H1 (cell line): ENCODE measurements at regions not wholly inside any gene's neighbourhood (a gene's known extent, or its start where the extent isn't known, plus 50 kb on each side); places are given as distances from the start of the nearest gene placed in this dataset.

Source experiments
- CTCF ChIA-PET: fragments of 300-600 bp; sonication (Branson Sonifier 250); formaldehyde crosslinking; loops from one replicate; lab custom pipeline; 2021; ENCODE audit not compliant: partially characterized antibody; lab: Charles Lee
- POLR2A ChIA-PET: fragments of 300-600 bp; sonication (Branson Sonifier 250); formaldehyde crosslinking; loops from one replicate; lab custom pipeline; 2021; ENCODE audit warnings: inconsistent platforms; ENCODE audit not compliant: partially characterized antibody; lab: Charles Lee
- DNase-seq, 2 experiments: peaks; one replicate each; pipeline versions ENCODE4 v3.0.0 to v3.0.0-alpha.2; 2010 to 2022; ENCODE audit warnings: low spot score in 2 of 2, low read depth in 1 of 2, mixed read lengths in 1 of 2
- FAIRE-seq: peaks from 2 replicates; lab custom pipeline; 2011; peaks lifted over from hg19 to GRCh38; lab: Jason Lieb, UNC
- H2AFZ ChIP-seq: 2 replicates; pipeline ENCODE4 v1.8.1; 2012; ENCODE audit warnings: low read length, inconsistent platforms
- H2AK5ac ChIP-seq: 2 replicates; pipeline ENCODE4 v1.6.1; 2013; ENCODE audit warnings: low read depth, low read length
- H2BK120ac ChIP-seq: replicated peaks from 2 replicates; pipeline ENCODE3; 2013; ENCODE audit warnings: low read depth, low read length, inconsistent platforms
- H2BK12ac ChIP-seq: 2 replicates; pipeline ENCODE4 v1.6.1; 2013; ENCODE audit warnings: low read depth, low read length
- H2BK15ac ChIP-seq: 2 replicates; pipeline ENCODE4 v1.6.1; 2013; ENCODE audit warnings: low read length
- H2BK20ac ChIP-seq: 2 replicates; pipeline ENCODE4 v1.6.1; 2013; ENCODE audit warnings: low read length
- H2BK5ac ChIP-seq: 2 replicates; pipeline ENCODE4 v1.6.1; 2013; ENCODE audit warnings: low read depth, low read length
- H3K14ac ChIP-seq: 2 replicates; pipeline ENCODE4 v1.6.1; 2013; ENCODE audit warnings: inconsistent platforms; ENCODE audit not compliant: insufficient read length
- H3K18ac ChIP-seq: 2 replicates; pipeline ENCODE4 v1.6.1; 2013; ENCODE audit warnings: low read length; ENCODE audit errors: extremely low read depth
- H3K23ac ChIP-seq: 2 replicates; pipeline ENCODE4 v1.6.1; 2013; ENCODE audit warnings: inconsistent platforms; ENCODE audit not compliant: insufficient read length
- H3K23me2 ChIP-seq: 2 replicates; pipeline ENCODE4 v1.6.1; 2013; ENCODE audit warnings: low read depth, low read length
- H3K27ac ChIP-seq: 2 replicates; pipeline ENCODE4 v1.6.1; 2011; ENCODE audit warnings: low read depth, low read length, inconsistent platforms
- H3K27me3 ChIP-seq, 4 experiments: replicated peaks in 1 of 4; 1 replicate in 1 of 4; 2 replicates in 3 of 4; pipeline versions ENCODE4 v1.6.1 to v1.8.1; 2011 to 2013; ENCODE audit warnings: low read length in 3 of 4, mild to moderate bottlenecking in 3 of 4, inconsistent platforms in 2 of 4, mixed read lengths in 2 of 4, moderate library complexity in 1 of 4; ENCODE audit not compliant: control insufficient read depth in 3 of 4, insufficient read depth in 3 of 4; ENCODE audit errors: extremely low read depth in 1 of 4
- H3K36me3 ChIP-seq, 4 experiments: 2 replicates each; pipeline versions ENCODE4 v1.6.1 to v1.8.1; 2011 to 2013; ENCODE audit warnings: mild to moderate bottlenecking in 4 of 4, low read length in 3 of 4, moderate library complexity in 2 of 4, control low read depth in 1 of 4, inconsistent platforms in 1 of 4; ENCODE audit not compliant: insufficient read depth in 4 of 4, control insufficient read depth in 2 of 4
- H3K4ac ChIP-seq: replicated peaks from 2 replicates; pipeline ENCODE3; 2013; ENCODE audit warnings: low read length, low read depth, mixed read lengths, inconsistent platforms; ENCODE audit not compliant: insufficient read length
- H3K4me1 ChIP-seq, 4 experiments: replicated peaks in 1 of 4; 1 replicate in 1 of 4; 2 replicates in 3 of 4; pipeline versions ENCODE4 v1.6.1 to v1.8.1; 2011 to 2013; ENCODE audit warnings: low read length in 3 of 4, inconsistent platforms in 2 of 4, mixed read lengths in 1 of 4; ENCODE audit not compliant: insufficient read depth in 4 of 4, control insufficient read depth in 3 of 4
- H3K4me2 ChIP-seq, 2 experiments: 2 replicates each; pipeline versions ENCODE4 v1.6.1 to v1.8.1; 2011 to 2013; ENCODE audit warnings: low read depth in 2 of 2, low read length in 2 of 2, control low read depth in 1 of 2, inconsistent platforms in 1 of 2, mild to moderate bottlenecking in 1 of 2; ENCODE audit not compliant: insufficient read depth in 1 of 2
- H3K4me3 ChIP-seq, 4 experiments: fragments of 200-600, 300-600 bp in 1 of 4; sonication (generic), shearing (Covaris generic), sonication (Bioruptor Twin) in 1 of 4; 2 replicates each; pipeline versions ENCODE4 v1.5.1 to v1.8.1; 2011 to 2016; ENCODE audit warnings: low read length in 4 of 4, low read depth in 3 of 4, control low read depth in 2 of 4, inconsistent platforms in 2 of 4, mild to moderate bottlenecking in 2 of 4, mixed read lengths in 1 of 4, moderate library complexity in 1 of 4; ENCODE audit not compliant: insufficient read depth in 2 of 4; ENCODE audit errors: extremely low read depth in 1 of 4
- H3K56ac ChIP-seq: replicated peaks from 2 replicates; pipeline ENCODE3; 2013; ENCODE audit warnings: low read depth, mild to moderate bottlenecking, mixed read lengths, low read length, inconsistent platforms; ENCODE audit not compliant: insufficient read length
- H3K79me1 ChIP-seq: 2 replicates; pipeline ENCODE4 v1.6.1; 2013; ENCODE audit warnings: low read depth, low read length, control low read depth
- H3K79me2 ChIP-seq, 2 experiments: 2 replicates each; pipeline versions ENCODE4 v1.6.1 to v1.8.1; 2012 to 2013; ENCODE audit warnings: low read length in 2 of 2, mild to moderate bottlenecking in 2 of 2, inconsistent platforms in 1 of 2; ENCODE audit not compliant: insufficient read depth in 2 of 2, control insufficient read depth in 1 of 2
- H3K9ac ChIP-seq, 4 experiments: replicated peaks in 1 of 4; 1 replicate in 1 of 4; 2 replicates in 3 of 4; pipeline versions ENCODE4 v1.6.1 to v1.8.1; 2011 to 2013; ENCODE audit warnings: low read depth in 3 of 4, low read length in 3 of 4, control low read depth in 2 of 4, mild to moderate bottlenecking in 2 of 4, moderate library complexity in 2 of 4, inconsistent platforms in 1 of 4; ENCODE audit errors: extremely low read depth in 1 of 4
- H3K9me3 ChIP-seq, 2 experiments: 2 replicates each; pipeline versions ENCODE4 v1.6.1 to v1.8.1; 2012 to 2013; ENCODE audit warnings: mild to moderate bottlenecking in 2 of 2, moderate library complexity in 2 of 2, control low read depth in 1 of 2, inconsistent platforms in 1 of 2, low read depth in 1 of 2, low read length in 1 of 2, mixed read lengths in 1 of 2; ENCODE audit not compliant: insufficient read depth in 2 of 2
- H4K20me1 ChIP-seq, 2 experiments: replicated peaks in 1 of 2; 2 replicates each; pipeline versions ENCODE3 to v1.8.1; 2011 to 2013; ENCODE audit warnings: inconsistent platforms in 2 of 2, low read length in 2 of 2, mild to moderate bottlenecking in 1 of 2; ENCODE audit not compliant: insufficient read depth in 2 of 2, control insufficient read depth in 1 of 2
- H4K5ac ChIP-seq: 2 replicates; pipeline ENCODE4 v1.6.1; 2013; ENCODE audit warnings: low read length, low read depth, mixed read lengths, inconsistent platforms; ENCODE audit not compliant: insufficient read length
- H4K8ac ChIP-seq: 2 replicates; pipeline ENCODE4 v1.8.0; 2013; ENCODE audit warnings: mild to moderate bottlenecking, moderate library complexity, low read length, inconsistent platforms; ENCODE audit not compliant: insufficient read depth; ENCODE audit errors: extremely low read depth
- H4K91ac ChIP-seq: replicated peaks from 2 replicates; pipeline ENCODE3; 2013; ENCODE audit warnings: low read length, mixed read lengths, inconsistent platforms; ENCODE audit not compliant: insufficient read length
- ASH2L ChIP-seq: fragments of 200-600, 300-600 bp; sonication (generic); IDR thresholded peaks from one replicate; pipeline ENCODE4 v1.7.1; 2017; ENCODE audit warnings: low read length
- BACH1 ChIP-seq: IDR thresholded peaks from 2 replicates; pipeline ENCODE4 v1.6.1; 2012; ENCODE audit warnings: low read length, improper control_type of control experiment
- CHD1 ChIP-seq: IDR thresholded peaks from 2 replicates; pipeline ENCODE4 v1.6.1; 2012; ENCODE audit warnings: low read depth, low read length, improper control_type of control experiment
- CHD2 ChIP-seq: IDR thresholded peaks from 2 replicates; pipeline ENCODE4 v1.6.1; 2012; ENCODE audit warnings: low read length, improper control_type of control experiment
- KDM4A ChIP-seq: IDR thresholded peaks from one replicate; pipeline ENCODE4 v1.7.1; 2012; ENCODE audit warnings: low read depth, mild to moderate bottlenecking, moderate library complexity, low read length, inconsistent platforms; ENCODE audit not compliant: severe bottlenecking
- KDM5A ChIP-seq: fragments of 200-600 bp; IDR thresholded peaks from 2 replicates; pipeline ENCODE4 v1.7.1; 2012; ENCODE audit warnings: mild to moderate bottlenecking, low read length, inconsistent platforms, mixed read lengths
- NANOG ChIP-seq: IDR thresholded peaks from 2 replicates; pipeline ENCODE4 v1.6.1; 2011; ENCODE audit warnings: low read length, low read depth, mild to moderate bottlenecking, inconsistent platforms; ENCODE audit not compliant: insufficient read depth, poor library complexity, severe bottlenecking
- POLR2A ChIP-seq, 2 experiments: IDR thresholded peaks; 1 replicate in 1 of 2; 2 replicates in 1 of 2; pipeline ENCODE4 v1.6.1; 2011; ENCODE audit warnings: low read depth in 2 of 2, low read length in 2 of 2, mild to moderate bottlenecking in 2 of 2; ENCODE audit errors: control extremely low read depth in 1 of 2
- TAF7 ChIP-seq: optimal IDR thresholded peaks from 2 replicates; pipeline ENCODE3; 2011; ENCODE audit warnings: low read depth, mild to moderate bottlenecking, inconsistent platforms, low read length, moderate library complexity, borderline replicate concordance
- WGBS, 2 experiments: shearing (Covaris generic) in 1 of 2; methylation state at CpG; one replicate each; pipeline versions ENCODE4 v1.1.6 to v1.1.7; 2013 to 2015; ENCODE audit warnings: low lambda C conversion rate in 2 of 2, mixed read lengths in 2 of 2, inconsistent platforms in 1 of 2, low coverage in 1 of 2, missing lambda C conversion rate in 1 of 2; ENCODE audit not compliant: insufficient replicate concordance in 2 of 2, insufficient coverage in 1 of 2, insufficient read length in 1 of 2; ENCODE audit errors: extremely low coverage in 1 of 2, missing lambda C conversion rate in 1 of 2; 5-methylcytosine and 5-hydroxymethylcytosine counted together
- TF ChIP-seq, protein P1 (sequence below): IDR thresholded peaks from 2 replicates; pipeline ENCODE4 v1.6.1; 2011; ENCODE audit warnings: low read depth, mild to moderate bottlenecking, low read length; ENCODE audit not compliant: insufficient read depth
- TF ChIP-seq, protein P2 (sequence below): IDR thresholded peaks from 2 replicates; pipeline ENCODE4 v1.6.1; 2012; ENCODE audit warnings: inconsistent platforms
- TF ChIP-seq, protein P3 (sequence below), 3 experiments: IDR thresholded peaks; 1 replicate in 2 of 3; 2 replicates in 1 of 3; pipeline versions ENCODE4 v1.5.1 to v1.6.1; 2011; ENCODE audit warnings: low read length in 3 of 3, mild to moderate bottlenecking in 3 of 3, inconsistent platforms in 2 of 3, low read depth in 1 of 3, moderate library complexity in 1 of 3; ENCODE audit not compliant: insufficient read depth in 1 of 3; ENCODE audit errors: control extremely low read depth in 1 of 3

DNA sequence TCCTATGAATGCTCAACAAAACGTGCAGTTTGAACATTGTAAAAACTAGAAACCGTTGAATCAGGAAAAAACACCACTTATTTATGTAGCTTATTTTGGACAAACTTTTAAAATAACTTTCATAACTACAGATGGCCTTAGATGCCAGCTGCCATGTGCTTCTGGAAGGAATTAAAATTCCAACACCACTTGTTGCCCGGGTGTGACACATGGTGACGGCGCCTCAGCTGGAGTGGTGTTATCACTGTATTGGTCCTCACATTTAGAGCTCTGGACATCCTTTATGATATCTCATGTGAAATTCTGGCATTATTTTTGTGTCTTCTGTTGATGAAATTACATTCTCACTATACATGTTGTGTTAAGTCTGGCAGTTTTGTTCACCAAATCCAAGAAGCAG lies 211.0 kb downstream of the IPO8 start:
- Histone ChIP-seq H3K23ac (no peak overlapping the region), H4K91ac (no peak overlapping the region), H2BK15ac (no peak overlapping the region), H3K79me1 (no peaks in the 10 kb centered on the region), H3K4me1 (peaks cover 0 to 5% (median 0%) of the 10 kb centered on the region in 4 experiments; a peak in 1 of 7 replicates), H3K9me3 (no peaks in the 10 kb centered on the region), H3K9ac (no peak overlapping the region), H2BK12ac (no peak overlapping the region), H3K36me3 (no peaks in the 10 kb centered on the region; a peak in 1 of 8 replicates), H2BK5ac (no peak overlapping the region), H3K4me3 (no peak overlapping the region), H3K27ac (no peak overlapping the region), H4K20me1 (no peaks in the 10 kb centered on the region), H3K4ac (no peak overlapping the region), H3K79me2 (no peaks in the 10 kb centered on the region), H3K18ac (no peak overlapping the region), H3K23me2 (no peaks in the 10 kb centered on the region), H3K14ac (no peak overlapping the region), H3K4me2 (no peak overlapping the region), H4K5ac (no peak overlapping the region), H3K27me3 (no peaks in the 10 kb centered on the region), H2BK20ac (no peak overlapping the region), H3K56ac (no peak overlapping the region), H4K8ac (no peak overlapping the region), H2AK5ac (no peak overlapping the region), H2AFZ (no peak overlapping the region), H2BK120ac (no peak overlapping the region)
- POLR2A ChIA-PET, result no interaction called here
- FAIRE-seq, result no peak
- CTCF ChIA-PET, result no interaction called here
- 95% methylated on average over 5 of the region's 5 CpGs; no CpG with 5 or more reads in 1 of the 2 experiments for WGBS, 2 experiments
- DNase-seq, result no peak
- TF ChIP-seq, protein P1, sequence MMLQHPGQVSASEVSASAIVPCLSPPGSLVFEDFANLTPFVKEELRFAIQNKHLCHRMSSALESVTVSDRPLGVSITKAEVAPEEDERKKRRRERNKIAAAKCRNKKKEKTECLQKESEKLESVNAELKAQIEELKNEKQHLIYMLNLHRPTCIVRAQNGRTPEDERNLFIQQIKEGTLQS, result no peak
- TF ChIP-seq KDM4A (no peak), ASH2L (no peak), NANOG (no peak), BACH1 (no peak), POLR2A (IDR thresholded peaks at IDR 0.05; ENCODE audit: control extremely low read depth in 1 of 2, low read depth in 2 of 2, low read length in 2 of 2) (no peak), TAF7 (no peak), KDM5A (no peak), CHD1 (no peak), CHD2 (no peak)
- TF ChIP-seq, protein P2, sequence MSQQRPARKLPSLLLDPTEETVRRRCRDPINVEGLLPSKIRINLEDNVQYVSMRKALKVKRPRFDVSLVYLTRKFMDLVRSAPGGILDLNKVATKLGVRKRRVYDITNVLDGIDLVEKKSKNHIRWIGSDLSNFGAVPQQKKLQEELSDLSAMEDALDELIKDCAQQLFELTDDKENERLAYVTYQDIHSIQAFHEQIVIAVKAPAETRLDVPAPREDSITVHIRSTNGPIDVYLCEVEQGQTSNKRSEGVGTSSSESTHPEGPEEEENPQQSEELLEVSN, result no peak
- TF ChIP-seq, protein P3, sequence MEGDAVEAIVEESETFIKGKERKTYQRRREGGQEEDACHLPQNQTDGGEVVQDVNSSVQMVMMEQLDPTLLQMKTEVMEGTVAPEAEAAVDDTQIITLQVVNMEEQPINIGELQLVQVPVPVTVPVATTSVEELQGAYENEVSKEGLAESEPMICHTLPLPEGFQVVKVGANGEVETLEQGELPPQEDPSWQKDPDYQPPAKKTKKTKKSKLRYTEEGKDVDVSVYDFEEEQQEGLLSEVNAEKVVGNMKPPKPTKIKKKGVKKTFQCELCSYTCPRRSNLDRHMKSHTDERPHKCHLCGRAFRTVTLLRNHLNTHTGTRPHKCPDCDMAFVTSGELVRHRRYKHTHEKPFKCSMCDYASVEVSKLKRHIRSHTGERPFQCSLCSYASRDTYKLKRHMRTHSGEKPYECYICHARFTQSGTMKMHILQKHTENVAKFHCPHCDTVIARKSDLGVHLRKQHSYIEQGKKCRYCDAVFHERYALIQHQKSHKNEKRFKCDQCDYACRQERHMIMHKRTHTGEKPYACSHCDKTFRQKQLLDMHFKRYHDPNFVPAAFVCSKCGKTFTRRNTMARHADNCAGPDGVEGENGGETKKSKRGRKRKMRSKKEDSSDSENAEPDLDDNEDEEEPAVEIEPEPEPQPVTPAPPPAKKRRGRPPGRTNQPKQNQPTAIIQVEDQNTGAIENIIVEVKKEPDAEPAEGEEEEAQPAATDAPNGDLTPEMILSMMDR (IDR thresholded peaks at IDR 0.05; ENCODE audit: control extremely low read depth in 1 of 3, insufficient read depth in 1 of 3, low read depth in 1 of 3, low read length in 3 of 3), result no peak
